Stimulated activated CD4-positive, alpha-beta T cell treated with anti-CD3 and anti-CD28 coated beads, Interleukin-1b, Interleukin-23, amount 100 ng/mL, for 48 hours (primary cell): ENCODE measurements at regions not wholly inside any gene's neighbourhood (a gene's known extent, or its start where the extent isn't known, plus 50 kb on each side); places are given as distances from the start of the nearest gene placed in this dataset.

ENCODE experiments used
- DNase-seq: peaks from one replicate; pipeline ENCODE4 v3.0.0-alpha.2; 2020

DNA sequence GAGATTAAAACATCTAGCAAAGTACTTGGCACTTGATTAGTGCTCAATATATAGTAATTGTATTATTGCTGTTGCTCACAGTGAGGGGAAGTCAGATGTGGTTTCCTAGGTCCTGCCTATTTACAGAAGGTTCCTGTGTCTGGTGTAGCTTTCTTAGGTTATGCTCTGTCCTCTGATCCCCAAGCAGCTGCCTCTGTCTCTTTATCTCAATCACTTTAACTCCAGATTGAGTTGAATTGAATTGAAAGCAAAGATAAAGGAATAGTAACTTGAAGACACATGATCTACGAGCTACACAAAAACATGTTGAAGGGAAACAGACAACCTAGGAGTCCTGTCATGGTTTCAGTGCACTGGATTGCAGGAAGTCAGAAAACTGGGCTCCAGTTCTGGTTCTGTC, 113.9 kb upstream of the ADAMTSL1 start:
- DNase-seq = no peak

DNA sequence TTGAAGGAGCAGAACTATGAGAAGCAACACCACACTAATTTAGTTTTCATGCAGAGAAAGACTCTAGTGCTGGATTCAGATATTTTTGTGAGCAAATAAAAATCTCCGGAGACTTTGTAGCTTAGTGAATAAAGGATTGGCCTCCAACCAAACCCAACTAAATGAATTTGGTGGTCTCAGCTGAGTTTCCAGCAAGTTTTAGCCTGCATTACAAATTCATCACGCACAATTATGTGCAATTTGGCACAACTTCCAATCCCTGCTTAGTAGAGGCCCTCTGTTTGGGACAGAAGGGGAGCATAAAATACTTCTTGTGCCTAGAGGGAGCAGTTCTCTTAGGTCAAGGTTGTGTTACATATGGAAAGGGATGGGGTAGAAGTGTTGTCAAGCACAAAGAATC, 112.3 kb upstream of the ADAMTSL1 start:
- no peak for DNase-seq

GRCh38 chr9:18362166-18362565, 111.8 kb upstream of the ADAMTSL1 start:
- no peak for DNase-seq

- DNase-seq = no peak
Observed at GRCh38 chr9:18362901-18363685, 110.9 kb upstream of the ADAMTSL1 start.

DNA sequence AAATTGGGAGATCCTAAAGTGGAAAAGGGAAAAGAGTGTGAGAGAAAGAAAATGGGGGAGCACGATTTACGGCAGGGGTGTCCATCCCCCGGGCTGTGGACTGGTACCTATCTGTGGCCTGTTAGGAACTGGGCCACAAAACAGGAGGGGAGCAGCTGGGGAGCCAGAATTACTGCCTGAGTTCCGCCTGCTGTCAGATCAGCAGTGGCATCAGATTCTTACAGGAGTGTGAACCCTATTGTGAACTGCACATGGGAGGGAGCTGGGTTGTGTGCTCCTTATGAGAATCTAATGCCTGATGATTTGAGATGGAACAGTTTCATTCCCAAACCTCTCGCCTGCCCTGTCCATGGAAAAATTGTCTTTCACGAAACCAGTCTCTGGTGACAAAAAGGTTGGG, 108.3 kb upstream of the ADAMTSL1 start:
- DNase-seq = no peak

DNA sequence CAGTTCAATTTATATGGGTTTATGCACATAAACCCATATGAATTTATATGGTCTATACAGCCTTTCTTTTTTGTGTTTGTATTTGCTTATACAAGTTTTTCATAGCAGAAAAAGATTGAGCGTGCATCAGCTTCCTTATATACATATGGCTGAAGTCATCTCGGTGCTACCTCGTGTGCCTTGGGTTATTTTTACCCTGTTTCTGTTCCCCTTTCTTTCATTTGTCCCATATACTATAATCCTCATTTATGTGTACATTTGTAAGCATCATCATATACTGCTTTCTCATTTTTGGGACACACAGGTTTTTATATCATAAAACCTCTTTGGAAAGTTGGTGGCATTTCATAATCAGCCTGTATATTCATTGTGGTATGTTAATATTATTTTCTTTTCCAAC, 107.8 kb upstream of the ADAMTSL1 start:
- DNase-seq = no peak

- DNase-seq = no peak
Observed at GRCh38 chr9:18368206-18368605, 105.7 kb upstream of the ADAMTSL1 start.

- no peak for DNase-seq
Observed at GRCh38 chr9:18371141-18371540, 102.8 kb upstream of the ADAMTSL1 start.

GRCh38 chr9:18371621-18372020, 102.3 kb upstream of the ADAMTSL1 start:
- DNase-seq = no peak

GRCh38 chr9:18379073-18379811, 94.7 kb upstream of the ADAMTSL1 start:
- no peak for DNase-seq

DNA sequence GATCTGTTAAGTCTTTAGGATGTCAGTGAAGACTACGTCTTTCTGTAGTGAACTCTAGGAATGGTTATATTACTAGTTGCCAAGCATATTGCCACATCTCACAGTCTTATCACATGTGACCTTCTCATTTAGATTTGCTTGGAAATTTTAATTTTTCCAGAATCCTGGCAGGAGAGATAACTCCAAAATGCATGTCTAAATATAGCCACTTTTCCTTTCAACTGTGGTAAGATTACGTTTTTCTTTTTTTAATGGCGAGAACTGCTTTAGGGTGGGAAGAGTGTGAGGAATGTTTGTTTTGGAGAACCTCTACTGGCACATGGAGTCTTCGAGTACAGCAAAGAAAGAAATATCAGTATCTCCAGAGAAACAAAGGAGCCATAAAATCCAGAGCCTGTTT, 91.7 kb upstream of the ADAMTSL1 start:
- no peak for DNase-seq

- DNase-seq = no peak
Observed at GRCh38 chr9:18384066-18384465, 89.9 kb upstream of the ADAMTSL1 start.

DNA sequence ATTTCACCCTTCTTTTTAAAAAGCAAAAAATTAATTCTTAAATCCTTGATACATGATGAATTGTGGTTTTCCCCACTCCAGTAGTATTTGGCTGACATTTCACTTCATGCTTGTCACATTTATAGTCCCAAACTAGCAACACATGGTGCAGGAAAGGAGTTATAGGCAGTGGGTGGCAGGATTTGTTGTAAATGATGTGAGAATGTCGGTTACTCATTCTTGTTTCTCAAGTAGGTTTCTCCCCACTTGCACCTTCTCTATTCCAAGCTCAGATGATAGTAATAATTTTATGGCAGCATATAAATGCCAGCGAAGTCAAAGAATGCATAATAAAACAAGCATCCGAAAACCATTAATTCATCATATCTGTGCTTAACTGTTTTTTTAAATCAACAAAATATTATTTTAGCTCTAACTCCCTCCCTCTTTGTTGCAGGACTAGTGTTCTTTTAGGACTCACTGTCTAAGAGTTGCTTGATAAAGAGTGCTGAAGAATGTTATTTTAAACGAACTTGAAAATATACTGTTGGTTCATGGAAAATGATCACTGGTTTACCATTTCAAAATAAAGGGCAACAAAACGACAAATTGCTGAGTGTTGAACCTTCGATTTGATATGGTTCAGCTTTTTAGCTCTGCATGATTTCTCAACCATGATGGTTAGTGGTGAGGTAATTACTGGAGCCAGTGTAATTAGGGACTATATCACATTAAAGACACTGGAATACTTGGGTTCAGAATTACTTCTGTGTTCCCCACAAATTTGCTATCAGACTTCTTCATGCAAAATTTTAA, 88.1 kb upstream of the ADAMTSL1 start:
- DNase-seq = no peak

GRCh38 chr9:18390393-18390792, 83.6 kb upstream of the ADAMTSL1 start:
- DNase-seq = no peak

DNA sequence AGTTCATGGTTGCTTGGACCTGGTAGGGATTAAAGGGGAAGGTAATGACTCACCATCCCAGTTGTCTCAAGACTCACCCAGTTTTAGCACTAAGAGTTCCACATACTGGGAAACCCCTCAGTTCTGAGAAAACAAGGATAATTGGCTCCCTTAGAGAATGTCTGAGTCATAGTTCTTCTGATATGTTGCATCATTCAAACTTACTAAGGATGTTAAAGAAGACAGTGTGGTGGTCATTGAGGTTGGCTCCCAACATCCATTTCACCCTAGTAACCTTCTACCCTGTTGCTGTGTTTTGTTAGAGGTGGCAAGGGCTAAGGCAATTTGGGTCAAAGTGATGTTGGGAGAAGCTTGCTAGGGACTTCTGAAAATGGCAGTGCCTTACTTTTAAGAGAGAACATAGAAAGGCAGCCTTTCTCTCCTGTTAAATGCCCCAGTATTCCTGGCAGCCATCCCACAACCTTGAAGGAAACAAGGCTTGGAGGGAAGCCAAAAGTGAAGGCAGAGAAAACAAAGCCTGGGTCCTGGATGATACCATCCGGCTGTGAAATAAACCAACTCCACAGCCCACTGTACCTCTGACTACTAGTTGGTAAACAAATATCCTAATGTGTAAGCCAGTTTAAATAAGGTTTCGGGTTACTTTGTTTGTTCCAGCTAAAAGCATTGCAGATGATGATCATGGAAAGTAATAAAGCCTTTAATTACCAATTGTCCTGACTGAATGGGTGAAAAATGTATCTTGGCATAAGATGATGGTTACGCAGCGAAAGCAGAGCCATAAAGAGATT, 80.4 kb upstream of the ADAMTSL1 start:
- DNase-seq = no peak

GRCh38 chr9:18394847-18395351, 79.1 kb upstream of the ADAMTSL1 start:
- no peak for DNase-seq

GRCh38 chr9:18396102-18396728, 77.7 kb upstream of the ADAMTSL1 start:
- DNase-seq = no peak

DNA sequence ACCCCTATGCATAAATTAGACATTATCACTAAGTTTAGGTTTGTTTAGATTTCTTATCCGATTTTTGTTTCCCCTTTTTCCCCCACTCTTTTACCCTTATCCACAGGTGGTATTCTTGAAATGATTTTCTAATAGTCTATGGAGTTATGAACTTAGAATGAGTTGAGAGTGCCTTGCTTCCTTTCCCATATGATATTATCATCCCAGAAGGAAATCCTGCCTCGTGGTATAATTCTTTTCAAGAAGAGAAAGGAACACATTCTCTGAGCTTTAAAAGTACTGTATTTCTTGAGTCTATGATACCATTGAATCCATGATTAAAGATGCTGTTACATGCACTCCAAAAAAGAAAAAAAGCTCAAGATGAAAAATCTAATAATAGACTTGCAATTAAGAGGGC, 76.9 kb upstream of the ADAMTSL1 start:
- DNase-seq = no peak

DNA sequence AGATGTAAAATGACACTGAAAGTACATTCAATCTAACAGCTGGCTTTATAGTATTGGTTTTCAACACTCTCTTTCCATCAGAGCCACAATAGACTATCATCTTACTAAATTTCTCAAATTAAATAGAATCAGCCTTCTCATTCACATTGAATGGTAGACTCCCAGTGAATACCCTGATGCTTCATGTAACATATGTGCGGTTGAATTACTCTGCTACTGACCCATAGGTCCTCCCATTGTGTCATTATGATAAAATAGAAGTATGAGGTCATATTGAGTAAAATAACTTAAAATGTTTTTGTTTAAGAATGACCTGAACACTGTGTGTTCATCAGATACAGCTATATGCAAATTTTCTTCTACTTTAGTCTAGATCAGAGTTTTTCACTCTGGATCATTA, 75.9 kb upstream of the ADAMTSL1 start:
- DNase-seq = no peak

GRCh38 chr9:18404434-18405029, 69.4 kb upstream of the ADAMTSL1 start:
- no peak for DNase-seq

DNA sequence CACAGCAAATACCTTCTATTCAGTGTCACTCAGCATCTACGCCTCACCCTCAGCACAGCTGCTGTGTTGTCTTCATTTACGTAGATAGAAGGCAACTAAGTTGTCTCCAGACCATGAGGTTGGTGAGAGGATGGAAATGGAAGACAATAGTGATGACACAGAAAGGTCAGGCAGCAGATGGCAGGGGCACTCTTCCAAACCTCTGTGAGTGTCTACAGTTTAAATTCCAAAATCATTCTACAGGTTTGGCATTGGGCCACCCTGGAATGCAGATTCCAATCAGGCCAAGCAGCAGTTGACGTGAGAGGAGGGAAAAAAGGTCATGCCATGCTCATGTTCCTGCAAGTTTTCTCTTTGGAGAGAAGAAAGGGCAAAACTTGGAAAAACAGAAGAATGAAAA, 68.7 kb upstream of the ADAMTSL1 start:
- DNase-seq = no peak

- DNase-seq = no peak
Observed at GRCh38 chr9:18410983-18411382, 63.0 kb upstream of the ADAMTSL1 start.
